Heart left ventricle (tissue), 16 donors: ENCODE measurements at regions not wholly inside any gene's neighbourhood (a gene's known extent, or its start where the extent isn't known, plus 50 kb on each side); places are given as distances from the start of the nearest gene placed in this dataset.

Experiments
- ATAC-seq, 4 donors: fragments of 200-7000 bp; cut with Tn5 transposase; one replicate each; pipeline ENCODE4 v1.9.1; 2020 to 2022; ENCODE audit warnings: moderate library complexity in 4 of 4, mild to moderate bottlenecking in 3 of 4, moderate number of reproducible peaks in 1 of 4
- DNase-seq, 5 donors: peaks; one replicate each; pipeline ENCODE4 v3.0.0-alpha.2; 2020
- H3K27ac ChIP-seq, 12 donors: fragments of 200-600 bp; sonication (generic) in 4 of 12; one replicate each; pipeline versions ENCODE4 v1.5.0 to v1.8.0; 2016 to 2022; ENCODE audit warnings: mild to moderate bottlenecking in 2 of 12
- H3K27me3 ChIP-seq, 9 donors: fragments of 200-600 bp; sonication (generic) in 2 of 9; one replicate each; pipeline versions ENCODE4 v1.5.1 to v1.8.0; 2016 to 2022; ENCODE audit warnings: mild to moderate bottlenecking in 3 of 9
- H3K36me3 ChIP-seq, 9 donors: fragments of 200-600 bp; sonication (generic) in 2 of 9; one replicate each; pipeline versions ENCODE4 v1.5.0 to v1.8.0; 2018 to 2022; ENCODE audit warnings: mild to moderate bottlenecking in 2 of 9
- H3K4me1 ChIP-seq, 12 donors: fragments of 200-600 bp; sonication (generic) in 4 of 12; one replicate each; pipeline versions ENCODE4 v1.5.0 to v1.8.0; 2016 to 2022; ENCODE audit warnings: mild to moderate bottlenecking in 3 of 12
- H3K4me3 ChIP-seq, 12 donors: fragments of 200-600 bp; sonication (generic) in 4 of 12; one replicate each; pipeline versions ENCODE4 v1.5.0 to v1.8.0; 2017 to 2022; ENCODE audit warnings: mild to moderate bottlenecking in 9 of 12, moderate library complexity in 4 of 12
- H3K9me3 ChIP-seq, 12 donors: fragments of 200-600 bp; sonication (generic) in 4 of 12; one replicate each; pipeline versions ENCODE4 v1.5.0 to v1.8.0; 2016 to 2022; ENCODE audit warnings: mild to moderate bottlenecking in 1 of 12
- CTCF ChIP-seq, 12 donors: fragments of 200-600 bp; sonication (generic) in 4 of 12; IDR thresholded peaks; one replicate each; pipeline versions ENCODE4 v1.5.0 to v1.8.0; 2018 to 2022; ENCODE audit warnings: antibody characterized with exemption in 12 of 12, mild to moderate bottlenecking in 5 of 12
- POLR2A ChIP-seq, 2 donors: fragments of 450-650 bp; IDR thresholded peaks; one replicate each; pipeline ENCODE4 v1.6.1; 2017; ENCODE audit warnings: antibody characterized with exemption in 2 of 2, mild to moderate bottlenecking in 2 of 2, moderate library complexity in 2 of 2
- WGBS, 4 donors: extraction: QIAGEN DNeasy Blood & Tissue Kit in 2 of 4; methylation state at CpG; one replicate each; pipeline versions ENCODE4 v1.1.5 to v1.1.7; 2013 to 2018; 5-methylcytosine and 5-hydroxymethylcytosine counted together
- intact Hi-C, 10 donors: fragments of 100-400 bp; cut with DNase I; formaldehyde crosslinking; loops; one replicate each; pipeline versions ENCODE4 v1.11.1 to v1.14.2; 2022
- donor health status: ischemic (EF 13 %, LVEDD 7.1; RV severe dilation, severe dysfunction).
- donor health status: healthy with polysubstance abuse.
- donor health status: DM: no; HTN: yes; CAD: no.
- donor health status: DM: no; HTN: no; CAD: no.
- donor health status: ischemic (EF 25% LVEDD 6.9; RV normal size, moderate dysfunction).
- donor health status: ischemic (EF 25% LVEDD 5.7; RV mildly dilated, moderate dysfunction).
- donor health status: healthy.
- donor health status: DM: yes; HTN: yes; CAD: no.
- donor health status: ischemic (EF 35%, LVEDD 5.7; RV mildly dilated, moderate dysfunction).
- donor health status: nonischemic (EF 11% LVEDD 7.7; RV severe dilation, severe dysfunction).
- donor health status: DM: yes; HTN: yes; CAD: no.
- donor health status: PGD.
- donor health status: ischemic (EF 29% LVEDD 5.4; RV normal size, mild dysfunction).
- donor health status: nonischemic (EF 23%, LVEDD 6.1; RV moderate dilation, normal function).

DNA sequence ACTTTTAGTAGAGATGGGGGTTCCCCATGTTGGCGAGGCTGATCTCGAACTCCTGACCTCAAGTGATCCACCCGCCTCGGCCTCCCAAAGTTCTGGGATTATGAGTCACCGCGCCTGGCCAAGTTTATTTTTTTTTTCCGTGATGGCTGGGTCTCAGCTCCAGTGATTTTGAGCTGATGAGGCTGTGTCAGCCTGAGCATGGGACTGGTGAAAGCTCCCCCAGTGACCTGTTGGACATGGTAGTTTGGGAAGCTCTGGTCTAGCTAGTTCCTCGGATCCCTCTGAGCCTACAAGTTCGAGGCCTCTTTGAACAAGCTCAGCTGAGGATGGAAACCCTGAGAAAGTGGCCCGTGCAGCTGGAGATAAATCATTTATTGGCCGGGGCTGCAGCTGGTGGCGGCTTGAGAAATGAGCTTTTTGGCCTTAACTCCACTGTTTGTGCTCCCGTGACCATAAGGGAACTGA, 126.8 kb downstream of the SNX5 start:
- no peaks in the 10 kb centered on the region for H3K36me3 ChIP-seq
- ATAC-seq (peak; percentile 49 to 71 (median 62)), DNase-seq (peak in 4 of 5 donors; percentile 68 to 74 (median 69))
- H3K4me3 ChIP-seq, result no peak overlapping the region
- intact Hi-C loops, result loop anchor here in 2 of 10 donors (5.0 kb wide), 3 partner anchors 34 to 159 kb away; partner anchors contain the start of gene RRBP1 (in 1 of the 2)
- TF ChIP-seq CTCF (IDR thresholded peaks at IDR 0.05) (no peak), POLR2A (IDR thresholded peaks at IDR 0.05) (no peak)
- H3K27ac ChIP-seq, result peak overlapping the region in 11 of 12 donors; percentile 54 to 87 (median 74)
- H3K27me3 ChIP-seq, result no peaks in the 10 kb centered on the region
- peaks cover 0 to 5% (median 0%) of the 10 kb centered on the region in 12 donors for H3K9me3 ChIP-seq
- peaks cover 4 to 58% (median 28%) of the 10 kb centered on the region in 12 donors for H3K4me1 ChIP-seq
- WGBS, 4 donors, result 66 to 80% (median 74%) methylated on average over 13 of the region's 13 CpGs

- H3K4me3 ChIP-seq, result no peak overlapping the region
- DNase-seq (no peak), ATAC-seq (no peak)
- H3K9me3 ChIP-seq, result peaks cover 0 to 5% (median 0%) of the 10 kb centered on the region in 12 donors
- H3K27me3 ChIP-seq, result no peaks in the 10 kb centered on the region
- no peak for TF ChIP-seq CTCF (IDR thresholded peaks at IDR 0.05)
- TF ChIP-seq POLR2A (IDR thresholded peaks at IDR 0.05), result no peak
- no peak overlapping the region for H3K27ac ChIP-seq
- intact Hi-C loops, result loop anchor here in 2 of 10 donors (5.0 kb wide), 3 partner anchors 33 to 158 kb away; partner anchors contain the start of gene RRBP1 (in 1 of the 2)
- peaks cover 0 to 58% (median 30%) of the 10 kb centered on the region in 12 donors for H3K4me1 ChIP-seq
- H3K36me3 ChIP-seq, result no peaks in the 10 kb centered on the region
- WGBS, 4 donors, result 87 to 100% (median 98%) methylated on average over 5 of the region's 5 CpGs
Measured at GRCh38 chr20:17840423-17840822, 128.2 kb downstream of the SNX5 start.

DNA sequence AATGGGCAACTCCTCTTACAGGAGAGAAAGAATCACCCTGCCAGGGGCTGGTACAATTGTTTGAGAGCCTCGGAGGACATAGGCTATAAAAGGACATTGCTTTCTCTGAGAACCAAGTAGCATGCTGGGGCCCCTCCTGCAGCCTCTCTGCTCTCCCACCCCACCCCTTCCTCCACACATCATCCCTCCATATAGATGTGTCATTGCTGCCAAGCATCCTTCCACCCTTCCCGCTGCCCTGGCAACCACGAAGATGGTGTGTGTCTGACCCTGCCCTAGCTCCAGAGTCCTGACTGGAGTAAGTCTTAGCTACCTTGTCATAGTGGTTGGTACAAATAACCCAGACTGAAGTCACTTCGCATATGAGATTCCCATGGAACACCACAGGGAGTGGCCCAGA, 129.7 kb downstream of the SNX5 start:
- TF ChIP-seq CTCF (IDR thresholded peaks at IDR 0.05) (no peak), POLR2A (IDR thresholded peaks at IDR 0.05) (no peak)
- DNase-seq, result no peak
- H3K27me3 ChIP-seq, result no peaks in the 10 kb centered on the region
- H3K27ac ChIP-seq, result no peak overlapping the region
- H3K9me3 ChIP-seq, result peaks cover 0 to 5% (median 0%) of the 10 kb centered on the region in 12 donors
- H3K36me3 ChIP-seq, result no peaks in the 10 kb centered on the region
- 95 to 97% (median 95%) methylated on average over 4 of the region's 4 CpGs for WGBS, 4 donors
- intact Hi-C loops, result loop anchor here in 1 of 10 donors (5.0 kb wide), 1 partner anchor 58 kb away; no protein-coding TSS in a partner anchor
- ATAC-seq, result no peak
- H3K4me3 ChIP-seq, result no peak overlapping the region
- peaks cover 0 to 58% (median 36%) of the 10 kb centered on the region in 12 donors for H3K4me1 ChIP-seq

DNA sequence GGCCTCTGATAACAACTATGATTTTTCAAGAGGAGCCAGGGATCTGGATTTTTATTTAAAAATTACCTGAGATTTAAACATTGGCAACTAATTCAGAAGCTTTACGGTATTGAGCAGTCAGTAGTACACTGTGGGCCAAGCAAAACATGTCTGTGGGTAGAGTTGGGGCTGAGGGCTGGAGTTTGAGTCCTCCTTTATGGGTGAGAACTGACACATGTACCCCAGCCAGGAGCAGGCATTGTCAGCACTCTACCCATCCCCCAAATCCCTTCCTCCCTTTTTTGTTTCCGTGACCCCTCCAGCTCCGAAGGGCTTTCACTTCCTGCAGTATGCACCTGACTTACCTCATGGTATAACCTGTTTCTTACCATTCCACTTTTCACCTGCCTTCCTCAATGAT, 131.4 kb downstream of the SNX5 start:
- DNase-seq, result no peak
- peaks cover 0 to 5% (median 0%) of the 10 kb centered on the region in 12 donors for H3K9me3 ChIP-seq
- H3K4me1 ChIP-seq, result peaks cover 0 to 40% (median 21%) of the 10 kb centered on the region in 12 donors
- intact Hi-C loops, result loop anchor here in 1 of 10 donors (5.0 kb wide), 1 partner anchor 60 kb away; no protein-coding TSS in a partner anchor
- H3K27me3 ChIP-seq, result no peaks in the 10 kb centered on the region
- H3K36me3 ChIP-seq, result no peaks in the 10 kb centered on the region
- TF ChIP-seq POLR2A (IDR thresholded peaks at IDR 0.05) (no peak), CTCF (IDR thresholded peaks at IDR 0.05) (no peak)
- 65 to 85% (median 71%) methylated on average over 3 of the region's 3 CpGs for WGBS, 4 donors
- no peak overlapping the region for H3K4me3 ChIP-seq
- no peak for ATAC-seq
- H3K27ac ChIP-seq, result peak overlapping the region; percentile 39 to 96 (median 81)
